HUDEP-2 (cell line): ENCODE measurements at regions not wholly inside any gene's neighbourhood (a gene's known extent, or its start where the extent isn't known, plus 50 kb on each side); places are given as distances from the start of the nearest gene placed in this dataset.

Experiments
- DNase-seq, 76 experiments: peaks; one replicate each; lab custom pipeline; 2025; ENCODE audit not compliant: unreplicated experiment in 76 of 76; lab: John Stamatoyannopoulos, UW

DNA sequence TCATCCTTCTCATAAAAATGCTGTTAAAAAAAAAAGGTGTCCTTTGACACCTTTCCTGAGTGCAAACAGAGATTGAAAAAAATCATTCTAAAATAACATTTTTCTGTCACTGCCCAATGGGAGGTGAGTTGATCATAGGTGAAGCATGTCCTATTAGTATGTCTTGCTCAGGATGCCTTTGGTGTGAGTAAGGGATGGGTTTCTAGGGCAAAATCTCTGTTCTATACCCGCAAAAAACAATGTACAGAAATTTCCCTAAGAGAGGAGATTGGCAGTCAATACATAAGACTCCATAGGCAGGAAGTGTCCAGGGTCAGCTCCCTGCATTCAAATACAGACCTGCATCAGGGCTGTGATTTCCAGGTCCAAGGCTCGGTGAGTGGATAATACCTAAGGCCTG, 195.2 kb downstream of the DAD1 start:
- DNase-seq, result no peak

DNA sequence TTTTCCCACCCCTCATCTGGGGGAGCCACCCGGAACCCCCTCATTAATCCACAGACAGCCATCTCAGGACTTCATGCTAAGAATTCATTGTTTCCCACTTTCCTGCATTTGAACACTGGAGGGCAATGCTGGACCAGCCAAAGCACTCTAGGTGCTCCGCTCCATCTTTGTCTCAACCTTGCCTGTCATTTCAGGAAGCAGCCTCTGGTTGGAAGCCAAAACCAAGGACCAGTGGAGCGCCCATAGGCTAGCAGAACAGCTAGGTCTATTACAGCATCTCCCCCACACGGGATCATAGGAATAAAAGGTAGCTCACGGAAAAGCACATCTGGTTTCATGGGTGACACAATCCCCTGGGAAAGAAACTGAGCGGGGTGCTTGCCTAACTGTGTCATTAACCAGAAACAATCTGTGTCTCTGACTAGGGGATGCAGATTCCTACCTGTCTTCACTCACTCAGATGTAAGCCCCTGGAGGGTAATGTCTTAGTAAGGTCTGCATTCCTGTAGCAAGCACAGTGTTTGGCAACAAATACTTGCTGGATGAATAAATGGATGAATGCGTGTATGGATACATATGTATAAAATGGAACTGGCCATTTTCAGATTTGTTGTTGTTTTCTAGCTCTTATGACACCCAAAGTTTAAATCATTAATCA, 197.0 kb downstream of the DAD1 start:
- DNase-seq, result peak in 57 of 76 experiments; percentile 4 to 77 (median 28)

DNA sequence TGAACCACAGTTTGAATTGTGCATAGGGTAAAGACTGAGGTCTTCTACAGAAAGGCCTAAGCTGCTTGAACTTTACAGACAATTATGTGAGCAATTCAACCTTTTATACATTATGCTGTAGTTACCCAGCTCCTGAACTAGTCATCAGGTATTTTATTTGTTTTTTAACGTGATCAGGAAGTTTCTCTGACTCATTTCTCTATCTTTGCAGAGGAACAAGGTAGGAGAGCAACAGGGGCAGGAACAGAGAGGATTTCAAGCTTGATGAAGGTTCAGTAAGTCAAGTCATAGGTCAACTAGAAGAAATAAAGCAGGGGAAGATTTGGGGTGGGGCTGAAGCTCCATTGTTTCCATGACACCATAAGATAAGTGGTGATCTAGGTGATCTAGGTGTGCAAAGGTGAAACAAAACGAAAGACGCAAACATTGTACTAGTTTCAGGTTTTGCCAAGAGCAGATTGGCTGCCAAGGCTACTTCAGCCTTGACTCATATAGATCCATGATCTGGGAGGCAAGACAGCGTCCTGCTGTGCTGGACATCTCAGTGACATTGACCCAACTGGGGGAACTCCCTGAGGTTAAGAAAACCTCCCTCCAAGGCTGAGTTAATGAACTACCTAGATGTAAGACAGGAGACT, 198.1 kb downstream of the DAD1 start:
- DNase-seq, result no peak

DNA sequence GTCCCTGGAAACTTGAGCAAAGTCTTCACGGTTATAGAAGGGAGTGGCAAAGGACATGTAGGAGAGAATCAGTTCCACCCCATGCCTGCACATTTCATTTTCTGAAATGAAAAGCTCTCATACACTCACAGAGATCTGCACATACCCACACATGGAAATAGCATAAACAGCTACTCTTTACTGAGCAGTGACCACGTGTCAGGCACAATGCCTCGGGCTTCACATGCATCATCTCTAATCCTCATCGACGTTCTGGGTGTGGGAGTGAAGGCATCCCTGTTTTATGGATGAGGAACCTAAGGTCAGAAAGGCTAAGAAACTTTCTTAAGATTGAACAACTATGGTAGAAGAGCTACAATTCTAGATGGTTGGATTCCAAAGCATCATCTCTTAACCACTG, 198.8 kb downstream of the DAD1 start:
- DNase-seq, result no peak

DNA sequence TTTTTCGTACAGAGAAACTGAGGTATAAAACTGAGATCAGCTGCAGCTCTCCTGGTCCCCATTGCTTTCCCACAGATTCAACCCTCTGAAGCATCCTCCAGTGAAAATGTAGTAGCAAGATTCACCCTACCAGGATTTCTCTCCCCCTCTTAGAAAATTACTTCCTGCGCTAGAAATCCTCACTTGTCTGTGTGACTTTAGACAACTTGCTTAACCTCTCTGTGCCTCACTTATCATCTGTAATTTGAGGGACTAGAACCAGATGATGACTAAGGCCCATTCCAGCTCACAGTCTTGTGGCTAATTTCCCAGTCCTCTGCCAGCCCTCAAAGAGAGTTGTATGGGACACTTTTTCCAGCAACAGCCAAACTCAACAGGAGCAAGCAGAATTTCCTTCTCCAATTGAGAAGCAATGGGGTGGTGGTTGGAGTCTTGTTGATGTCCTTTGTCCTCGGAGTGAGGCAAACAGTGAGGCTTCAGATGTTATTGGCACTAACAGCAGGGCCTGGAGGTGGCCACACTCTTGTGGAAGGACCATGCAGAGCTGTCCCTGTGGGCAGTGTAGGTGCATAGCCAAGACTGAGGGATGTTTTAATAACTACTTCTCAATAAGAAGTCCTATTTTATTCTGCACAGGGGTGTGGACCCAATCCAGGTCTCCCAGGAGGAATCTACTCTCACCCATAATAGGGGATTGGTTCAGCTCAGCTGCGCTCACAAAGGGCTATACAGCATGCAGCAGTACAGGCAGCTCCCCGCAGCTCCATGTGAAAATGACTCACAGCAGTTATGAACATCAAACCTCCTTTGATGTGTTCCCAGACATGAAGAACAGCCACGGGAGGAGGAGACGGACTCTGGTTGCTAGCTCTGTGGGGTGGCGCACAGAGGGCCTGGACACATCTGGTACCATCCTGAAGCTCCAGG, 200.1 kb downstream of the DAD1 start:
- no peak for DNase-seq

DNA sequence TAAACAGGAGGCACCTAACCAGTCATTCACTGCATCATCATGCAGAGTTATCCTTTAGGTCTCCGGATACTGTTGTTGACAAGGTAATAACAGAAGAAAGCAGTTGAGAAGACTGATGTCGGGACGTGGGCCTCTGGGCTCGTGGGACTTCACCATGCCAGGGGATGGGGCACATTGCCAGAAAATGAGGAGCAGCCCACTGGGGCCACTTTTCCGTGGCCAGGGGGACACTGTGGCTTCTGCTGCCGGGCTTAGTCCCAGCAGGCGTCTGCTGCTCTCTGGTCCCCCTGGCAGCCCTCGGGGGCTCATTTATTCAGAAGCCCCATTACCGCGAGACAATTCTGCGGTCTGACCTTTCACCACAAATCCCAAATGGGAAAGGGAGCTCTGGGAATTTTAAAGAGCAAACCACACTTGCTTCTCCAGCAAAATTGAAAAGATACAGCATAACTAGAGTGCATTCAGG, 201.2 kb downstream of the DAD1 start:
- DNase-seq, result no peak

DNA sequence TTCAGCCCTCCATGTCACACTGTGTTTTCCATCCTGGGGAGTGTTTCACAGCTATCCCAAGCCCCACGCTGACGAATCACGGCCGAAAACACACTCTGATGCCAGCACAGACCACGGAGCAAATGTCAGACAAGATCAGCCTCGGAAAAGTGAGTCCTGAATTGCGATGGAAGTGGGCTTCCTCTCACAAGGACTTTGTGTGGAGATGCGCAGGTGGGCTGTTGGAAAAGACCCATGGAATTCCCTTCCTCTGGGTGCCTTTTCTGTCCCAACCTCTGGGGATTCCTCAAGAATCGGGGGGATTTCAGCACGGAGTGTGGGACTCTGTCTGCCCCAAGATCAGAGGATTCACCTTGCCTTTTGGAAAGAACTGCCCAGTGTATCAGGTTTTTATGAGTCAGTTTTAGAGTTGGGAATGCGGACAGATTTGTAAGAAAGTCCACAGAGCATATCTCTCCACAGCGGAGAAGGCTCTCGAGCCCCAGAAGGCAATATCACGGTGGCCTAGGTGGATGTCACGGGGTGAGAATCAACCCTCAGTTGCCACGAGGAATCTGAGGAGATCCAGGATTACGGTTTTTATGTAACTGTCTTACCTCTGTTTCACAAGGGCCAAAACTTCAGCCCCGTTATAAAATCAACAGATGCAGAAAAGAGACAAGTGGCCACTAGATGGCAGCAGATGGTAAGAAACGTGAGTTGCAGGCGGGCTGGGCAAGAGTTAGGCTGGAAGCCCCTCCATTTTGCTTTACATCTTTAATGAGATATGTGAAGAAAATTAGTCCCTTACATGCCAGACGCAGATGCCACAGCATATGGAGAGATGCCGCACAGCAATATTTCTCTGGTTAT, 201.9 kb downstream of the DAD1 start:
- DNase-seq, result peak in 54 of 76 experiments; percentile 3 to 72 (median 32)

DNA sequence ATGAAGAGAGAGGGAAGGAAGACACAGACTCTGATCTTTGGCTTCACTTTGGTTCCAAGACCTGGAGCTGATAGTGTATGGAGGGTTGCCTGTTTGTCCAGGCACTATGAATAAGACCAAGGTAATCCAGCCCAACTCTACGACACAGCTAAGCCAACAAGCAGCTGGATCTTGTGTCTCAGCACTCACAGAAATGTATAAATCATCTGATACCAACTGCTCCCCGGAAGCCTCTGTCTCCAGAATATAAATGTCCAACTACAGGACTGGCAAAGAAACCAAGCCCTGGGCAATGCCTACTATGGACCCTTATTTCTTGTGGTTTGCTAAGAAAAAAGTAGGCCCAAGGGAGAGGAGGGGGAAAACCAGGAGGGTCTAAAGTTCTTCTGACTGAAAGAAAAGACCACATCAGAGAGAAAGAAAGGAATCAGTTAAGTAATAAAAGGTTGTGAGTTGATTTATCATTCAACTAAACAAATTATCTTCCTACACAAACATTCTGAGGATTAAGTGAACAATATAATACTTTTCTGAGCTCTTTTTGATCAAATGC, 204.0 kb downstream of the DAD1 start:
- no peak for DNase-seq

DNA sequence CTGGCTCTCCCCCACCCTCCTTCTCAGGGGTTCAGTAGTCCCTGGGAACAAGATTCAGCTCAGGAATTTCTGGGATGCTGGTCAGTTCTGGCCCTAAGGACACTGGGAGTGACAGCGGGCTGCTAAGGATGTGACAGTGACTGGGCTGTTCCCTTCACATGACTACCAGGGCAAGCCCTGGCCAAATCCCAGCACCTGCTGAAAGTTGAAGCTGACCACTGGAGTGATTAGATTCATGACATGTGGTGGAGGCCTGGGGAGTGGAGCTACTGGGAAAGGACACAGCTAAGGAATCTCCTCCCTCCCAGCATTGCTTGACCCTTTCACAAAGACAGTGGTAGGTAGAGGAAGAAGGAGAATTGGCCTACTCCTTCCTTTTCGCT, 204.9 kb downstream of the DAD1 start:
- DNase-seq, result no peak

DNA sequence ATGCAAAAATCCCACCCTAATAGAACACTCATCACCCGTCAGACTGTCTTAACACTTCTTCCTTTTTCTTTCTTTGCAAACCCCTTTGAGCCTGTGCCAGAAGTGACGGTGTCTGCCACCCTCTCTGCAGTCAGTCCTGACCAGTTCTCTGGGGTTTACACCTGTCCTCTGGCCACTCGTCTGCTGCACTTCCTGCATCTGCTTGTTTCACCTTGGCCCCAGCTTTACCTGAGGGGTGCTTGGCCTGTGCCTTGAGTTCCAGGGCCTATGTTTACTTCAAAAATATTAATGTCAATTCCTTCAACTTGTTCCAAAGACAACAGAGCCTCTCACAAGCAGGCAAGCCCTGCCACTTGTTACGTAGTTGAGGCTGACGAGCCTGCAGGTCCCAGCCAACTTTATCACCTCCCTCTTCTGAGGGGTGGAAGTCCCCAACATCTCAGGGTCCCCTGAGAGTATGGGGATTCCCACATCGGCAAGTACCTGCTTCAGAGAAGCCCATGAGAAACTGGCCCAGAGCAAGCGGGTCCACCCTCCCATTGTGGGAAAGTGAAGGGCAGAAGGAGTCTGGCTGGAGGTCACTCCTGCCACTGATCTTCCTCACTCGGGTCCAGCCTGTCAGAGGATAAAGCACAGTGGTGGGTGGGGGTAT, 205.4 kb downstream of the DAD1 start:
- no peak for DNase-seq

DNA sequence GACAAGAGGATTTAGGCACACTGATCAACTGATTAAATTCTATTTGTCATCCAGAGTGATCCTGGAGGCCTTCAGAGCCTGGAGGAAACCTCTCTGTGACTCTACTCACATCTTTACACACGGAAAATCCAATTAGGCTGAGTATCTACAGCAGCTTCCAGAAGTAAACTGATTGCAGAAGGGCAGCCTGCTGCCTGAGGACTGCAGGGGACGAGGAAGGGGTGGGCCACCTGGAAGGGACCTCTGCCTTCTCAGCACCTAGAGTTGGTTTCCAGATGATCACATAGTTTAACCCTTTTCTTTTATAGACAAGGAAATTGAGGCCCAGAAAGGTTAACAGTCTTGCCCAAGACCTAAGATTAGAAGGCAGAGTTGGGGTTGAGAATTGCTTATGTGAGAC, 206.1 kb downstream of the DAD1 start:
- DNase-seq, result no peak

DNA sequence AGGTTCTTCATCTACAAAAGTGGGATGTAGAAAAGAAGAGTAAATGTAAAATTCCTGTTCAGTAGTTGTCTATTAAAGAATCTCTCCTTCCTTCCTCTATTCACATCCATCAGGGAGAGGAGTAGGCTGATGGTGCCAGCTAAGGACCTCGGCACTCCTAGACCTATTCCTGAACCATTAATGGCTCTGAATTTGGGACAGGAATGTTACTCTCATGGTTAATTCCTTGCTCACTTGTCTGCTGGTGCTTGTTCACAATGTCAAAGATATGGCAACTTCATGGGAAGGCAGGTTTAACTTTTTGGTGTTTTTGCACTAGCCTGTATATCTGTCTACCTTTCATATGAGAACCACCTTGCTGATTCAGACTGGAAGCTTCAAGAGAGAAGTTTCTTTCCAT, 206.6 kb downstream of the DAD1 start:
- no peak for DNase-seq

DNA sequence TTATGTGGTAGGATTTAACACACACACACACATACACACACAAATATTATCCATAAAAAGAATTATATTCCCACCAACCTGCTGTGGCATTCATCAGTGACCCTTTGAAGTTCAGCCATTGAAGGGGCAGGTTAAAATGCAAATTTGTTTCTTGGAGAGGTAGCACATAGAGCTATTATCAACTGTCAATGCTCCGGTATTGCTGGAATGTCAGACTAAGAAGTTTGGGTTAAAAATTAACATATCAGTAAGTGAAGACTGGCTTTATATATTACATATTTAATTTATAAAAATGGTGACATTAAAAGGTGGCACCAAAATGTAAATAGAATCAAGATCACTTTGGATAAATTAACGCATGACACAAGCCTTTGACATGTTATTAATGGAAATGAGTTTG, 207.3 kb downstream of the DAD1 start:
- no peak for DNase-seq

DNA sequence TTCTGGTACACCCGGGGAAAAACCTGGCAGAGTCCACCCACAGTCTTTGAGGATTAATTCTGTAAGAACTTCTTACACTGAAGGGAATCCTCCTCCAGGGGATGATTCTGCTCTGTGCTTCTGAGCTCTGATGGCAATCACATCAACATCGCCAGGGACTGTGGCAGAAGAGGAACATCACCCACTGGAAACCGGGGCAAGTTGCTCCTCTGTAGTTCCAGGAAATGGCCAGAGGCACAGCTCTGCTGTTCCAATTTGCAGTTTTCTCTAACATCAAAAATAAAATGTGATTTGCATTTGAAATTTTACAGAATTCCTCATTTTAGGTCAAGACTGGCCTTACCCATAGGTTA, 207.6 kb downstream of the DAD1 start:
- no peak for DNase-seq

DNA sequence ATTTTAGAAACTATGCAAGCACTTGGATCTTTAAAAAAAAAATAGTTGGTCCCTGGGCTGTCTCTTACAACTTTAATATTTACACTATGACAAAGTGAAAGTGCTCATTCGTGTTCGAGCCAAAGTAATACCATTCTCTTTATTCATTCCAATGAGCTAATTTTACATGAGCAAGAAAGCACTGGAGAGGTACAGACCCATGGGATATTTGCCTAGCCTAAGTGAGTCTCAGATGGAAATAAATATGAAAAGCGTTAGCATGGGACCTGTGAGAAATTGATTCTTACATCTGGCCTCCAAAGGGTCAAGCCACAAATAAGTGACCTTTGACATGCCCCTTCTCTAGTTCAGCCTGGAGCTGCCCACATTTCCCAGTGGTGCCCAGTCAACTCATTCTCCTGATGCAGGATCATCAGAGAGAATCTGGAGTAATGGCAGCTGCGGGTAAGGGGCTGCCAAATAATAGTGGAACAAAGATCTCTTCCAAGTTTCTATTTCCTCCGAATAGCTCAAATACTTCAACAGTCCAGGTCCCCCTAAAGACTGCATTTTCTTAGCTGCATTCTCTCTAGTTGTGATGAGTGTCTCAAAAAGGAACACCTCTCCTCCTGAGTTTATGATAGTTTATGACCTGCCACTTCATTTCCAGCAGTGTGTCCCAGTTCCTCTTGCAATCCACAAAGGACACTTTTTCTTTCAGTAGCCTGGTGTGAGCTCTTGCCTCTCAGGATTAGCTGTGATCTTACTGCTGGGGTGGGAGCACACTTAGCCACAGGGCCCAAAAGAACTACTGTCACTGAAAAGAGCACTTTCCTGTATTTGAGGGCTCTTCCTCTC, 208.2 kb downstream of the DAD1 start:
- DNase-seq, result no peak

DNA sequence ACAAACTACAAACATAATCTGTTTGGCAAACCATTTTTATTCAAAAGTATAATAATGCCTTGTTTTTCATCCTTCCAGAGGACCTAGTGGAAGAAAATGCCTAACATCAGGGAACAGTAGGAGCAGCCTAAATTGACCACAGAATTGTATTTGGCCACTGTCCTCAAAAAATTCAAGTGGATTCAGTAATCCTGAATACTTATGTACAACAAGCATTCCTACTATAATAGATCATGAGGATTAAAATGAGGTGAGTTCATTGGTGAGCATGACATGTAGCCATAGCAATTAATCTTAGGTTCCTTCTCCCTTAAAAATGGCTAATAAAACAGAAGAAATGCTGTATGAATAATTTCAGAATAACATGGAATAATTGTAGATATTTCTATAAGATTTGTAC, 209.3 kb downstream of the DAD1 start:
- DNase-seq, result no peak

DNA sequence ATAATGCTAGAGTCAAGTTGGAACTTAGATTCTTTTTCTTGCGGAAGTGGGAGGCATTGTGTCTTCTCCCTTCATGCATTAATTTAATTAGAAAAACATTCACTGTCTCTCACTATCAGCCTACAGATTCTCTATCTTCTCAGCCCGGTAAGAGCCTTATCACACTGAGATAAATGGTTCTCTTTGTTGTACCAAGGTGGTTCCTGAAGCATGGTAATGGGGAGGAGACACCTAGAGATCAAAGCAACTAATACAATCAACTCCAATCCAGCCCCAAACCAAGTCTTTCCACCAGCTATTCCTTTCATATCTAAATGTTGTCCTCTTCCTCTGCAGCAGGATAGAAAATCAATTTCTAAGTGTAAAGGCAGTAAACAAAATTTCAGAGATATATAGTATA, 210.8 kb downstream of the DAD1 start:
- no peak for DNase-seq

DNA sequence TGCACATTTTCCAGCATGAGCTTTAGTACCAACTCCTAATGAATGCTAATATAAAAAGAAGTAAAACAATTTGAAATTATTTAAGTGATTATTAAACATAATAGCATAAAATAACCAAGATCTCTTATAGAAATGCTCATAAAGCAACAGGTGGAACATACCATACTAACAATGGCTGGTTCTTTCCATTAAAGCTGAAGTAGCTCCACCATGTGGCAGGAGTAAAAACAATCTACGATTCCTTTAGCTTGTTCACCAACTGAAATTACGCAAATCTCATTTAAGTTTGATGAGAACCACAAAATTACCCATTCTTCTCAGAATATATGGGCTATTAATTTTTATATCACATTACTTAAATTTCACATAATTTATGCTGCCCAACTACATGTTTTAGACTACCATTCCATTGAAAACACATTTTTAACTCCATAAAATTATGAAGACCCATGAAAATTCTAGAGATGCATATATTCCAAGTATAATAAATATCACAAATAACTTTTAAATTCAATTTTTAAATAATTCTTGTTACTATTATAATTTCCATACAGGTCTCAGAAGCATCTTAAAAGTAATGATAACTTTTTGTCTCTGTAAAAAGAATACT, 213.6 kb downstream of the DAD1 start:
- DNase-seq, result peak in 26 of 76 experiments; percentile 3 to 52 (median 19)
